GM18858 (cell line): ENCODE measurements at regions not wholly inside any gene's neighbourhood (a gene's known extent, or its start where the extent isn't known, plus 50 kb on each side); places are given as distances from the start of the nearest gene placed in this dataset.
"Not testable (repeated sequence)": the region's sequence is repeated elsewhere in the genome, so short reads cannot be mapped to it uniquely, and the experiment has no call there.

Source experiments
- ATAC-seq: cut with Tn5 transposase; IDR thresholded peaks from one replicate; pipeline ENCODE4 v1.9.1; 2021; ENCODE audit not compliant: unreplicated experiment

DNA sequence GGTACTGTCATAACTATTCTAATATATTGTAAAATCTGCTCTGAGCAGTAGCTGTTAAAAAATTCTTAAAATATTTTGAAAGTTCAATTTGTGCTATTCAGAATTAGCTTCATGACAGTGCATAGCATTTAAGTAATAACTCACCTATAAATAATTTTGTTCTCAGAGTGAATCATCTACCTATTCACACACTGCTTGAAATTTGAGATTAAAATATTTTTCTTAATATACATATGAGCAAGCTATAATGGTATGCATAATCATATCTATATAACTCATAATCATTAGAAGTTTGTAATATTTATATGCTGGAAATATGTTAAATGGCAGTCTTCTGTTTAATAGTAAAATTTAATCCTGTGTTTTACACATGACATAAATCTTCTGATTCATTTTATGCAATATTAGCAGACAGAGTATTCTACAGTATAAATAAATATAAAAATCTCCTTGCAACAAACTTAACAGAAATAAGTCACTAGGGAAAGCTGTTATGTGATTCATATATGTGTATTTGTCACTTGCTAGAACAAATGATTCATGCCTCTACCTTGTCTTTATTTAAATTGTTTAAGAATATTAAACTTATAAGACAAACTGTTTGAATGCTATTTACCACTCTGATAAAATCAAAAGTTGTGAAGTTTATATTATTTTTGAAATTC is 710.8 kb downstream of the PLOD2 start:
- ATAC-seq, result no peak

DNA sequence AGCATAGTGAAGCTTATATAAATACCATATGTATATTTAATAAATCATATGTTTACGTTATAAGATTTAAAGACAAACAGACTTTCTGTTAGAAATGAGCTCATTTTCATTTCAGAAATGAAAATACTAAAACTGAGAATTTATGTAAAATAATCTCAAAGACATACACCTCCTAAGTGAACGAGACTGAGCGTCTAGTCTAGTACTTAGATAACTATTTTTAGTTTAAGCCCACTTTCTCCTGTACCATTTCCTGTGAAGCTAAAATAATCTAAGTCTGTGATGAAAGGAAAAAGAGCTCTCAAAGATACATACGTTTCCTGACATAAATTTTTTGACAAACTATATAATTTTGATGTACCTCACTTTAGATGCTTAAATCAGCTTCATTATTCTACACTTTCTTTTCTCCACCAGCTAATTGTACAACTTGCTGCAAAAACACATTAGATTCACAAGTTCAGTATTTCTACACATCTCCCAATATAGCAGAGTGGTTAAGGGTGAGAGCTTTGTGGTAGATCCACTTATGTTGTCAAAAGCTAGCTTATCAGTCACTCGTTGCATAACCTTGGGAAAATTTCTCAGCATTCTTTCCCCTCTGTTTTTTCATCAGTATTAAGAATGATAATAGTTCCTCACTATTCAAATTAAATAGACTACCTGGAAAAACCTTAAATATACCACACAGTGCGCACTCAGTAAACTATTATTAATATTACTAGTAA is 703.0 kb downstream of the PLOD2 start:
- no peak for ATAC-seq

DNA sequence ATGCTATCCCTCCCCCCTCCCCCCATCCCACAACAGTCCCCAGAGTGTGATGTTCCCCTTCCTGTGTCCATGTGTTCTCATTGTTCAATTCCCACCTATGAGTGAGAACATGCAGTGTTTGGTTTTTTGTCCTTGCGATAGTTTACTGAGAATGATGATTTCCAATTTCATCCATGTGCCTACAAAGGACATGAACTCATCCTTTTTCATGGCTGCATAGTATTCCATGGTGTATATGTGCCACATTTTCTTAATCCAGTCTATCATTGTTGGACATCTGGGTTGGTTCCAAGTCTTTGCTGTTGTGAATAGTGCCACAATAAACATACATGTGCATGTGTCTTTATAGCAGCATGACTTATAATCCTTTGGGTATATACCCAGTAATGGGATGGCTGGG is 701.3 kb downstream of the PLOD2 start:
- ATAC-seq, result not testable (repeated sequence)

- ATAC-seq, result no peak
Measured at GRCh38 chr3:145471976-145472375, 689.0 kb downstream of the PLOD2 start.

- not testable (repeated sequence) for ATAC-seq
Measured at GRCh38 chr3:145482735-145483134, 678.2 kb downstream of the PLOD2 start.

DNA sequence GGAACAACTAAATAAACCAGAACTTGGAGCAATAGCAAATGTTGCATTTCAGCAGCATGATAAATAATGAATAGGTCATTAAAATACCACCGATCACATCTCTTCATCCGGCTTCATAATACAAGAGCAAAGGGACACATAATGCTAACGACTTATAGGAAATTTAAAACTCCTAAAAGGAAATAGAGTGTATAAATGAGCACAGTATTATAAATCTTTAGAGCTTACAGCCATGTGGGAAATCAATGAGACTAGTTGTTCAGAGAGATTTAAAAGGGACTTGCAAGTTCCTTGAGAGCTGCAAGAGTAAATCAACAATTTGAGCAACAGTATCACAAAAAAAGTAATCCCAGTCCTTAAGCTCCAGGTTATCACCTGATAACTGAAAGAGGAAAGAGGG is 677.0 kb downstream of the PLOD2 start:
- no peak for ATAC-seq

DNA sequence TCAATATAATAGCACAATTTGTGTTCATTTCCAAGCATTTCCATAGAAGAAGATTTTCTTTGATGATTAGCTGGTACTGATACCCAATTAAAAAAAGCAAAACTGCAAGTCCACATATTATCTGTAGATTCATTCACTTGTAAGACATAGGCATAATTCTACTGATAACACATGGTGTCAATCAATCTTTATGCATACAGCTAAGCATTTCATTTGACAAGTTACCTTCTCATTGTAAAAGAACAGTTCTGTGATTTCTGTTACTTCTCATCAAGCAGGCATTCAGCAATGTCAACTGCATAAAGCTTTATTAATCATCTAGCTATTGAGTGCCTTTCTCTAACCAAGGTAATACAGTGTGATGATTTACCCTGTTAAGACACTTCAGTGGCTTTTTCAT is 672.0 kb downstream of the PLOD2 start:
- ATAC-seq, result no peak

- no peak for ATAC-seq
Measured at GRCh38 chr3:145490088-145491048, 670.6 kb downstream of the PLOD2 start.

DNA sequence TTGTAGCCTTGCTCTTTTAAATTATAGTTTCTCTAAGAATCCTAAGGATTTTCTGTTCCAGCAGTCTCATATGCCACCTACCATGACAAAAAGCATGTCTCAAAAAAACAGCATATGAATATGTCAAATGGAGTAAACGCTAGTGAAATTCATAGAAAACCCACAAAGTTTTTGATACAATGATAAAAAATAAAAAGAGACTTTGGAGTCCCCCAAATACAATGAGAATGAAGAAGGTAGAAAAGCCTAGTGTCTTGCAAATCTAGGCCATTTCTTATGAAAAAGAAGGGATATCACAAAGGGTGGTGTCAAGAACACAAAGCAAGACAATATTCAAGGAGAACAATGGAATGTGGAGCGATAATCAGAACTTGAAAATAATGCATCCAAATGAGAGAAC is 668.5 kb downstream of the PLOD2 start:
- ATAC-seq, result no peak

DNA sequence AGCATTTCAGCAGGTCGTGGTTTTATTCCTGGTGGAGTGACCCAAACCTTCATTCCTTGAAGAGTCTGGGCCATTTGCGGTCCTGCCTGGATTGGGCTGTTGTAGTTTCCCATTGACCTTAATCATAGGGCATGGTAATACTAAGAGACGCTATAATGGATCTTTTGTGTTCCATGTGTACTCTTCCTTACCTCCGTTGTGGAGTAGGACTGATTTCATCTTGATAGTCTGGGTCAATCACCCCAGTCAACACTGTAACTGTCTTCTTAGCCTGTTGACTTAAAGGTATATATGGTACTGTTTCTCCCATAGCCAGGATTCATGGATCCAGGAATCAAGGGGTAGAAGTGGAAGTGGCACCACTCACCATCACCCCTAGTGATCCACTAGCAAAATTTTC is 643.6 kb downstream of the PLOD2 start:
- not testable (repeated sequence) for ATAC-seq

- ATAC-seq, result no peak
Measured at GRCh38 chr3:145518639-145519038, 642.3 kb downstream of the PLOD2 start.

GRCh38 chr3:145519398-145520047 is 641.5 kb downstream of the PLOD2 start:
- ATAC-seq, result no peak

GRCh38 chr3:145522179-145522578 is 638.8 kb downstream of the PLOD2 start:
- no peak for ATAC-seq

DNA sequence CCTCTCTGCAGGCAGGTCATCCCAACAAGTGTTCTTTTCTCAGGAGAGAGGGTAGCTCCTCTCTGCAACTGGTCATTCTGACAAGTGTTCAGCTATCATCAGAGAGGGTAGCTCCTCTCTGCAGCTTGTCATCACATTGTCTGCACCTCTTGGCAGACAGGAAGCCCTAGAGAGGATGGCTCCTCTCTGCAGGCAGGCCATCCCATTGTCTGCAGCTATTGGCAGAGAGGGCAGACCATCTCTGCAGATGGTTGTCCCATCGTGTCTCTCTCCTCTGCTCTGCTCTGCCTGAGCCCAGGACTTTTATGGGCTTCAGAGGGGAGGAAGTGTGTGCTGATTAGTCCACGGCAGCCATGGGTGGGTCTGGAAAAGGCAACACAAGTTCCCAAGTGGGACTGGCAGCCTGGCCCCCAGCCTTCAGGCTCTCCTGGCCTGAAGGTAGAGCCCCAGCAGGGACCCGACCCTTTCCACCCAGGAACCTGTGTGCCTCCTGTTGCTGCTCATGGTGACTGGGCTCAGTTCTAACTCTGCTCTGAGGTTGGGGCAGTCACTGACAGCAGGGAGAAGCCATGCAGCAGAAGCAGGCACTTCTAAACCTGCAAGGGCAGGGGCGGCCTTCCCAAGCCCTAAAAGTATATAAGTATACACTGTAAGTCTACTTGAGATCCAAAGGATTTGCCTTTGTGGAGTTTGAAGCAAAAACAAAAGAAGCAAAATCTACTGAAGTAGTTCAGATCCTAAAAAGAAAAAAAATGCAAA is 637.9 kb downstream of the PLOD2 start:
- no peak for ATAC-seq

DNA sequence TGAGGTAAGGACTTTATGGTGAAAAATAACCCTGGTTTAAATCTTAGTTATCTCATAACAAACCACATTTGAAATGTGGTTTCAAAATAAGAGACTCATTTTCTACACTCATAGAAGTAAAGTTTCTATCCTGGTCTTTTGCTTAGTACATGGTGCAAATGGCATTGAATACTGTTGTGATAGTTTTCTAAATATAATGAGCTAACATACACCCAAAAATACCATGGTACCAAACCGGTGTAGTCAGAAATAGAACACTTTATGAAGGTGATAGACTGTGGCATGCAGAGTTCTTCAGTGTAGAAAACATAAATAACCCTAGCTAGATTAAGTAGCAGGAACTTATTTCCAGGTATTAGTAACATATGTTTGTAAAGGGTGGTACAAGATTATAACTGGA is 629.4 kb downstream of the PLOD2 start:
- ATAC-seq, result no peak

- no peak for ATAC-seq
Measured at GRCh38 chr3:145533696-145534095, 627.3 kb downstream of the PLOD2 start.

- ATAC-seq, result no peak
Measured at GRCh38 chr3:145536461-145536860, 624.5 kb downstream of the PLOD2 start.

GRCh38 chr3:145550522-145550921 is 610.5 kb downstream of the PLOD2 start:
- ATAC-seq, result no peak

DNA sequence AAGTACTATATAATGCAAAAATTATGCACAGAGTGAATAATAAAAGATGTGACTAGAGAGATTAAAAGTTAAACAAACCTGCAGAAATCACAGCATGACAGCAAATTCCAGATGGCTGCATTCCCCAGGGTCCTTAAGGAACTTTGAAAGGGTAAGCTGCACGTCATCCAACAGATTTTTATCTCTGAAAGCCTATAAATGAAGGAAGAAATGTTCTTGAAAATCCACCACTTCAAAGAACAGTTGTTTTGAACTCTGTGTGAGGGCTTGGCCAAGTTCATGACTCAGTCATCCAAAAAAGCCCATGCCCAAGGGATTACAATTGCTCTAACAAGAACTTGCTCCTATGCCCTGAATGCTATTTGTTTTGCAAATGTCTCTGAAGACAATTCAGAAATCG is 603.6 kb downstream of the PLOD2 start:
- ATAC-seq, result no peak

- no peak for ATAC-seq
Measured at GRCh38 chr3:145578471-145578870, 582.5 kb downstream of the PLOD2 start.
